ENCODE measurements at regions not wholly inside any gene's neighbourhood (a gene's known extent, or its start where the extent isn't known, plus 50 kb on each side); places are given as distances from the start of the nearest gene placed in this dataset.

GRCh38 chr7:13336227-13336626 is 648.8 kb downstream of the ARL4A start:
- TF ChIP-seq POLR2A (IDR thresholded peaks at IDR 0.05), result no peak
- TF ChIP-seq CTCF (IDR thresholded peaks at IDR 0.05), result no peak
- WGBS, 4 donors, result 69 to 77% (median 72%) methylated on average over 4 of the region's 4 CpGs
- H3K27me3 ChIP-seq, result no peaks in the 10 kb centered on the region
- H3K4me3 ChIP-seq, result no peak overlapping the region
- no peaks in the 10 kb centered on the region for H3K4me1 ChIP-seq
- H3K9me3 ChIP-seq, result no peaks in the 10 kb centered on the region
- no peak for ATAC-seq
- intact Hi-C loops (cut with DNase I), result no loop called here
- no peak for DNase-seq
- no peak overlapping the region for H3K27ac ChIP-seq
- H3K36me3 ChIP-seq, result no peaks in the 10 kb centered on the region

- intact Hi-C loops (cut with DNase I), result no loop called here
- ATAC-seq (no peak), DNase-seq (no peak)
- Histone ChIP-seq H3K4me1 (no peaks in the 10 kb centered on the region), H3K9me3 (no peaks in the 10 kb centered on the region), H3K27me3 (no peaks in the 10 kb centered on the region), H3K27ac (no peak overlapping the region), H3K36me3 (no peaks in the 10 kb centered on the region), H3K4me3 (no peak overlapping the region)
- WGBS, 4 donors, result 53 to 71% (median 61%) methylated on average over 1 of the region's 1 CpG
- TF ChIP-seq CTCF (IDR thresholded peaks at IDR 0.05), result no peak
- TF ChIP-seq POLR2A (IDR thresholded peaks at IDR 0.05), result no peak
These were observed 636.8 kb downstream of the ETV1 start for GRCh38 chr7:13352677-13353076.

GRCh38 chr7:13359656-13360055 is 629.8 kb downstream of the ETV1 start:
- TF ChIP-seq CTCF (IDR thresholded peaks at IDR 0.05) (no peak), POLR2A (IDR thresholded peaks at IDR 0.05) (no peak)
- intact Hi-C loops (cut with DNase I), result no loop called here

GRCh38 chr7:13386741-13387140 is 602.7 kb downstream of the ETV1 start:
- TF ChIP-seq POLR2A (IDR thresholded peaks at IDR 0.05) (no peak), CTCF (IDR thresholded peaks at IDR 0.05) (no peak)
- DNase-seq (no peak), ATAC-seq (no peak)
- no peak overlapping the region for H3K27ac ChIP-seq
- intact Hi-C loops (cut with DNase I), result no loop called here
- no peaks in the 10 kb centered on the region for H3K9me3 ChIP-seq
- no peaks in the 10 kb centered on the region for H3K36me3 ChIP-seq
- WGBS, 4 donors, result 75 to 93% (median 79%) methylated on average over 1 of the region's 1 CpG
- no peak overlapping the region for H3K4me3 ChIP-seq
- H3K27me3 ChIP-seq, result no peaks in the 10 kb centered on the region
- H3K4me1 ChIP-seq, result no peaks in the 10 kb centered on the region

More at GRCh38 chr7:13359656-13360055, 629.8 kb downstream of the ETV1 start:
- Histone ChIP-seq H3K36me3 (no peaks in the 10 kb centered on the region), H3K9me3 (no peaks in the 10 kb centered on the region), H3K27ac (no peak overlapping the region), H3K27me3 (no peaks in the 10 kb centered on the region), H3K4me3 (no peak overlapping the region), H3K4me1 (no peaks in the 10 kb centered on the region)
- no peak for DNase-seq
- WGBS, 4 donors, result 76 to 87% (median 86%) methylated on average over 10 of the region's 10 CpGs
- ATAC-seq, result no peak

All from heart left ventricle (tissue), 16 donors.